T-cell (primary cell): ENCODE measurements at regions not wholly inside any gene's neighbourhood (a gene's known extent, or its start where the extent isn't known, plus 50 kb on each side); places are given as distances from the start of the nearest gene placed in this dataset.

Source experiments
- ATAC-seq, 4 experiments: fragments of 200-7000 bp in 3 of 4; fragments of 150-1000 bp in 1 of 4; cut with Tn5 transposase; replicated peaks in 1 of 4; 1 replicate in 3 of 4; 2 replicates in 1 of 4; pipeline ENCODE4 v1.10.0; 2021; ENCODE audit warnings: moderate library complexity in 3 of 4, mild to moderate bottlenecking in 2 of 4, moderate number of reproducible peaks in 1 of 4
- CTCF ChIA-PET, 2 donors: fragments of 300-600 bp; sonication (Branson Sonifier 250); formaldehyde crosslinking; loops; one replicate each; lab custom pipeline; 2022; ENCODE audit warnings: antibody characterized with exemption in 2 of 2; lab: Charles Lee
- POLR2A ChIA-PET, 2 donors: fragments of 300-600 bp; sonication (Branson Sonifier 250); formaldehyde crosslinking; loops; one replicate each; lab custom pipeline; 2022; ENCODE audit warnings: antibody characterized with exemption in 2 of 2; lab: Charles Lee
- DNase-seq, 35 experiments: peaks; one replicate each; pipeline versions ENCODE4 v3.0.0 to v3.0.0-alpha.2; 2013 to 2023
- H3K27ac ChIP-seq: one replicate; pipeline ENCODE4 v1.5.1; 2013; ENCODE audit warnings: low read length
- H3K27me3 ChIP-seq, 2 experiments: replicated peaks in 1 of 2; 1 replicate in 1 of 2; 2 replicates in 1 of 2; pipeline versions ENCODE4 v1.6.1 to v1.7.0; 2013; ENCODE audit warnings: low read length in 1 of 2, mixed read lengths in 1 of 2; ENCODE audit not compliant: control insufficient read depth in 2 of 2, insufficient read depth in 2 of 2; ENCODE audit errors: extremely low read depth in 1 of 2
- H3K36me3 ChIP-seq, 2 donors: 1 replicate in 1 of 2; 2 replicates in 1 of 2; pipeline versions ENCODE4 v1.6.1 to v1.7.0; 2013; ENCODE audit warnings: low read length in 1 of 2; ENCODE audit not compliant: control insufficient read depth in 2 of 2, insufficient read depth in 1 of 2; ENCODE audit errors: extremely low read depth in 1 of 2
- H3K4me1 ChIP-seq, 2 experiments: 1 replicate in 1 of 2; 2 replicates in 1 of 2; pipeline versions ENCODE4 v1.6.1 to v1.7.0; 2013; ENCODE audit warnings: low read length in 2 of 2, mixed read lengths in 1 of 2; ENCODE audit not compliant: insufficient read depth in 2 of 2, control insufficient read depth in 1 of 2; ENCODE audit errors: extremely low read depth in 1 of 2
- H3K4me3 ChIP-seq, 2 donors: 1 replicate in 1 of 2; 2 replicates in 1 of 2; pipeline versions ENCODE4 v1.5.1 to v1.7.0; 2013; ENCODE audit warnings: mild to moderate bottlenecking in 2 of 2, low read length in 1 of 2, moderate library complexity in 1 of 2; ENCODE audit not compliant: control insufficient read depth in 1 of 2; ENCODE audit errors: extremely low read depth in 1 of 2
- H3K9me3 ChIP-seq: 2 replicates; pipeline ENCODE4 v1.7.0; 2013
- H3K27ac Mint-ChIP-seq, 2 donors: one replicate each; pipeline ENCODE4 v1.8.0; 2020 to 2021; ENCODE audit warnings: mild to moderate bottlenecking in 2 of 2, mixed read lengths in 2 of 2
- H3K27me3 Mint-ChIP-seq, 2 donors: one replicate each; pipeline ENCODE4 v1.8.0; 2021 to 2022; ENCODE audit warnings: mixed read lengths in 2 of 2
- H3K36me3 Mint-ChIP-seq: one replicate; pipeline ENCODE4 v1.8.0; 2021; ENCODE audit warnings: mixed read lengths
- H3K4me1 Mint-ChIP-seq, 3 donors: one replicate each; pipeline ENCODE4 v1.8.0; 2020 to 2022; ENCODE audit warnings: mixed read lengths in 3 of 3, mild to moderate bottlenecking in 1 of 3
- H3K4me3 Mint-ChIP-seq, 3 donors: one replicate each; pipeline ENCODE4 v1.8.0; 2020 to 2022; ENCODE audit warnings: mild to moderate bottlenecking in 3 of 3, mixed read lengths in 3 of 3, moderate library complexity in 3 of 3
- H3K9me3 Mint-ChIP-seq, 3 donors: one replicate each; pipeline ENCODE4 v1.8.0; 2020 to 2022; ENCODE audit warnings: mixed read lengths in 3 of 3
- WGBS: methylation state at CpG from one replicate; pipeline ENCODE4 v1.1.5; 2013; ENCODE audit warnings: missing lambda C conversion rate; ENCODE audit not compliant: insufficient coverage; 5-methylcytosine and 5-hydroxymethylcytosine counted together

DNA sequence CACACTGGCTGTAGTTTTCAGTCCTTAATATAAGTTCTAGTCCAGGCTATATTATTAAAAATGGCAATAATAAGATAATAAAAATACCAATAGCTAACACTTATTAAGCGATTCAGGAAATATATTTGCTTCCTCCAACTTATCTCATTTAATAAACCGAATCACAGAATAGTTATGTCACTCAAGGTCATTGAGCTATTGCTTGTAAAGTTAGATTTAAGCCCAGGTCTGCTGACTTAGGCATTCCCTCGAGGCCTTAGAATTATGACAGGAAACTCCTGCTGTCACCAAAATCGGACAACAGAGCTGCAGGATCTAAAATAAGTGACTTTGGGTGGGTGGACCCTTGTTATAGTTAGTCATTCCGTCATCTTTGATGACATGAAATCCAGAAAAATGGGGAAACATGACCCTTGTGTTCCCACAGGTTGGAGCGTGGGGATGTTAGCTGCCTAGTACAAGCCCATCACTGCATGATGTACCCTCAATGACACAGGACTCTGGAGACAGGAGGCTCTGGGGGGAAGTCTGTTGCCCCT, 181.3 kb upstream of the PHYHIPL start:
- POLR2A ChIA-PET: no interaction called here
- CTCF ChIA-PET: no interaction called here
- peaks cover 0 to 5% (median 4%) of the 10 kb centered on the region in 3 donors for H3K9me3 Mint-ChIP-seq
- Histone ChIP-seq H3K4me1 (no peaks in the 10 kb centered on the region), H3K9me3 (no peaks in the 10 kb centered on the region), H3K4me3 (no peak overlapping the region), H3K36me3 (no peaks in the 10 kb centered on the region), H3K27me3 (no peaks in the 10 kb centered on the region), H3K27ac (no peak overlapping the region)
- no peak overlapping the region for H3K27ac Mint-ChIP-seq
- ATAC-seq: no peak
- no peak for DNase-seq
- H3K27me3 Mint-ChIP-seq: peaks cover 2 to 4% of the 10 kb centered on the region in 2 donors
- 33% methylated on average over 4 of the region's 6 CpGs for WGBS
- H3K4me1 Mint-ChIP-seq: no peaks in the 10 kb centered on the region
- no peaks in the 10 kb centered on the region for H3K36me3 Mint-ChIP-seq
- no peak overlapping the region for H3K4me3 Mint-ChIP-seq

DNA sequence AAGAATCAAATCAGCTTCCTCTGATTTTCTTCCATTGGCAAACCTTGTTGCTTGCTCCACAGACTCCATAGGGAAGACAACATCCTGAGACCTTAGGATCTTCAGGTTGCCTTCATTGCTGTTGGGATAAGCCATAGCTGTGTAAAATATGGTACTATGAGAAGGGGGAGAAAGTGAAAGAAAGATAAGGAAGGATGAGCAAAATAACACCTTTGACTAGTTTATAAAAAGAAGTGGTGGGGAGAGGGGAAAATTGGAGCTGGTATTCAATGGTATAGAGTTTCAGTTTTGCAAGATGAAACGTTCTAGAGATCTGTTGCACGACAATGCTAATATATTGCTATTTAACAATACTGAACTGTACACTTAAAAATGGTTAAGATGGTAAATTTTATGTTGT, 180.4 kb upstream of the PHYHIPL start:
- Mint-ChIP-seq H3K27me3 (peaks cover 2 to 4% of the 10 kb centered on the region in 2 donors), H3K4me3 (no peak overlapping the region), H3K27ac (no peak overlapping the region), H3K36me3 (no peaks in the 10 kb centered on the region), H3K4me1 (no peaks in the 10 kb centered on the region), H3K9me3 (no peaks in the 10 kb centered on the region)
- POLR2A ChIA-PET: no interaction called here
- H3K27ac ChIP-seq: no peak overlapping the region
- ATAC-seq (no peak), DNase-seq (no peak)
- no peaks in the 10 kb centered on the region for H3K27me3 ChIP-seq
- H3K9me3 ChIP-seq: no peaks in the 10 kb centered on the region
- CTCF ChIA-PET: no interaction called here
- H3K4me1 ChIP-seq: no peaks in the 10 kb centered on the region
- WGBS: no CpG with 5 or more reads among the region's 2 CpGs
- no peak overlapping the region for H3K4me3 ChIP-seq
- no peaks in the 10 kb centered on the region for H3K36me3 ChIP-seq

DNA sequence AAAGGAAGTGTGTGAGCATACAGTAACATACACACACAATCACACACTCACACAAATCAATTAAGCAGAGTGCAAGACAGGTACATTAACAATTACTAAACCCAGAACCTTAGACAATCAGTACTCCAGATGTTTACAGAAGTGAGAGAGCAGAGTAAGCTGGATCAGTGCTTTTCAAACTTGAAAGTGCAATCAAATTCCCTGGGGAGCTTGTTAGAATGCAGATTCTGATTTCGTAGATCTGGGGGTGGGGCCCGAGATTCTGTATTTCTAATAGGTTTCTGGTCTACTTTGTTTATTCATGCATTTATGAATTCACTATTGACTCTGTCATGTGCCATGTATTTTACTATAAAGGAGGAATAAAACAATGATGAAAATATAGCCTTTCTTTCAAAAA, 179.6 kb upstream of the PHYHIPL start:
- Mint-ChIP-seq H3K4me3 (no peak overlapping the region), H3K27me3 (peaks cover 2 to 4% of the 10 kb centered on the region in 2 donors), H3K27ac (no peak overlapping the region), H3K36me3 (no peaks in the 10 kb centered on the region), H3K4me1 (no peaks in the 10 kb centered on the region), H3K9me3 (no peaks in the 10 kb centered on the region)
- Histone ChIP-seq H3K36me3 (no peaks in the 10 kb centered on the region), H3K27ac (no peak overlapping the region), H3K4me1 (no peaks in the 10 kb centered on the region), H3K4me3 (no peak overlapping the region), H3K27me3 (no peaks in the 10 kb centered on the region), H3K9me3 (no peaks in the 10 kb centered on the region)
- no CpG with 5 or more reads among the region's 2 CpGs for WGBS
- ChIA-PET POLR2A (no interaction called here), CTCF (no interaction called here)
- no peak for ATAC-seq
- no peak for DNase-seq

DNA sequence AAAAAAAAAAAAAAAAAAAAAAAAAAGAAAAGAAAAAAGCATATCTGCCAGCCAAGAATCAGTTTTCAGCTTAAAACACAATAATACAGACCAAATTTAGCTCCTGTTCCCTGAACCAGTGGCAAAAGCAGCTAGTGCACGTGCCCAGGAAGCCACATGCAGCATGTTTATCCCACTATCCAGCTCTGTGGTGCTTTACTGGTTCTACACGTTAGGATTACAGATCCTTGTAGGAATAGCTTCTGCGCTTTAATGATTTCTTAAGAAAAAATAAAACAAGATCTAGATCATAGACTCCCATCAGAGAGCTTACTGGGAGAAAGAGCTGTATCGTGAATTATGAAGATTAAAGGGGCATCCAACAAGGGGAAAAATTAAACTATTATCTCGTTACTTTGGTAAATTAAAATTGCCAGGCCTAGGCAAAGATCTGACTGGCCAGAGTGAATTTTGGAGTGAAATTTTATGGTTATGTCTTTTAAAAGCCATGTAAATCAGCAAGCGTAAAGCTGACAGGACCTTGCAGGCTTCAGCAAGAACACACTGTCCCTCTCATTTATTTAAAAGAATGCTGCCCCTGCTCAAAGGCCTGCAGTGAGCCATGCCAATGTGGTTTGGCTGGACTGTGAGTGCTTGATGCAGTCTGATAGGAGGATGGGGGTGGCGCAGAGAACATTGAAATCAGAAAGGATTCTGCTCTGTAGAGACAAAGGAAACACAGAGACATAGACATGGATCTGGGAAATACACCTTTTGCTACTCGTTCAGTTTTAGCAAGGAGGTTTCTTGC, 177.3 kb upstream of the PHYHIPL start:
- H3K9me3 ChIP-seq: no peaks in the 10 kb centered on the region
- no peak for ATAC-seq
- CTCF ChIA-PET: no interaction called here

DNA sequence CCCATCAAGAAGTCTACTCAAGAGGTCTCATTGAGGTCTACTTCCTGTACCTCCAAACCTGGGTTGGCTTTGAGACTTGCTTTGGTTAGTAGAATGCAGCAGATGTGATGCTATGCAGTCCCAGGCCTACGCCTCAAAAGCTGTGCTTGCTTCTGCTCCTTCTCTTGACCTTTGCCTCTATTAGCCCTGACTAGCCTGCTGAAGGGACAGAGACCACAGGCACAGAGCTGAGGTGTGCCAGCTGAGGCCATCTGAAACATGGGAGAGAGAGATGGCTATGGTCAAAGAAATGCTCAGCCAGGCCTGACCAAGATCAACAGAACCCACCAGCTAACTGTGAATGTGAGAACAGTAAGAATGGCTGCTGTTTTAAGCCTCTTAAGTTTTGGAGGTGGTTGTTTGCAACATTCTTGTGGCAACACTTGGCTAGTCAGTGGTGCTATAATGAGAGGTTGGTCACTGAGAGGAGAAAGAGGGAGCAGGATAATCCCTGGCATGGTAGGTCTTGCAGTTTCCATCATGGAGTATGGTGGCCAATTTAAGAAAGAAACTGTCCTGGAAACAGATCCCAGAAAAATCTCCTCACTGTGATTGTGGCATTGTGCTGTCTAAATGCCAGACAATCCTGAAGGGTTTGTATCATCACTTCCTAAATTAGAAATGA, 176.1 kb upstream of the PHYHIPL start:
- POLR2A ChIA-PET: no interaction called here
- H3K4me3 ChIP-seq: no peak overlapping the region
- H3K27ac Mint-ChIP-seq: no peak overlapping the region
- H3K4me3 Mint-ChIP-seq: no peak overlapping the region
- no peaks in the 10 kb centered on the region for H3K4me1 Mint-ChIP-seq
- H3K27me3 ChIP-seq: no peaks in the 10 kb centered on the region
- peaks cover 2 to 4% of the 10 kb centered on the region in 2 donors for H3K27me3 Mint-ChIP-seq
- H3K4me1 ChIP-seq: no peaks in the 10 kb centered on the region
- H3K27ac ChIP-seq: no peak overlapping the region
- ATAC-seq: no peak
- CTCF ChIA-PET: no interaction called here
- H3K36me3 Mint-ChIP-seq: no peaks in the 10 kb centered on the region
- DNase-seq: no peak
- H3K36me3 ChIP-seq: no peaks in the 10 kb centered on the region
- H3K9me3 Mint-ChIP-seq: no peaks in the 10 kb centered on the region
- H3K9me3 ChIP-seq: no peaks in the 10 kb centered on the region
- 80% methylated on average over 1 of the region's 1 CpG for WGBS

More for the DNA sequence above, 177.3 kb upstream of the PHYHIPL start:
- Mint-ChIP-seq H3K4me3 (no peak overlapping the region), H3K27ac (no peak overlapping the region), H3K36me3 (no peaks in the 10 kb centered on the region), H3K27me3 (peaks cover 2 to 4% of the 10 kb centered on the region in 2 donors), H3K4me1 (no peaks in the 10 kb centered on the region), H3K9me3 (no peaks in the 10 kb centered on the region)
- H3K27ac ChIP-seq: no peak overlapping the region
- POLR2A ChIA-PET: no interaction called here
- WGBS: 43% methylated on average over 1 of the region's 8 CpGs
- H3K27me3 ChIP-seq: no peaks in the 10 kb centered on the region
- no peak overlapping the region for H3K4me3 ChIP-seq
- DNase-seq: no peak
- no peaks in the 10 kb centered on the region for H3K4me1 ChIP-seq
- H3K36me3 ChIP-seq: no peaks in the 10 kb centered on the region

DNA sequence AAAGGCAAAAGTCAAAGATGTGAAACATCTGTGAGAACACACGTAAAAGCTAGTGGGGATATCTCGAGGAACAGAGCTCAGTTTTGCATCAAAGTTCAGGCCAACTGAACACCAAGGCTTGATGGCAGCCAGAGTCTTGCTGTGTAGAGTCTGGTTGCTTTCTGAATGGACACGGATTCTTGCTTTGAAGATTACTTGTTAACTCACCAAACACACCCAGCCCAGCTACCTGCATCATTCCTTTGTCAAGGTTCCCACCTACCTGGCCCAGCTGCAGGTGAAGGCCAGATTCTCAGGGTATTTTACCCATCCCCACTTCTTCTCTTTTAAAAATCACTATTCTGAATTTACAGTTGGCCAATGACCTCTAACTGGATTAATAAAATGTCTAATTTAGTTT, 174.4 kb upstream of the PHYHIPL start:
- POLR2A ChIA-PET: no interaction called here
- Mint-ChIP-seq H3K9me3 (no peaks in the 10 kb centered on the region), H3K4me3 (no peak overlapping the region), H3K27me3 (no peaks in the 10 kb centered on the region), H3K4me1 (no peaks in the 10 kb centered on the region), H3K27ac (no peak overlapping the region), H3K36me3 (no peaks in the 10 kb centered on the region)
- H3K4me3 ChIP-seq: no peak overlapping the region
- DNase-seq (no peak), ATAC-seq (no peak)
- H3K4me1 ChIP-seq: no peaks in the 10 kb centered on the region
- H3K36me3 ChIP-seq: no peaks in the 10 kb centered on the region
- CTCF ChIA-PET: no interaction called here
- H3K27ac ChIP-seq: no peak overlapping the region
- WGBS: 80% methylated on average over 1 of the region's 3 CpGs
- H3K27me3 ChIP-seq: no peaks in the 10 kb centered on the region
- no peaks in the 10 kb centered on the region for H3K9me3 ChIP-seq
